MCF 10A (cell line): ENCODE measurements at regions not wholly inside any gene's neighbourhood (a gene's known extent, or its start where the extent isn't known, plus 50 kb on each side); places are given as distances from the start of the nearest gene placed in this dataset.

Experiments
- BruUV-seq: library from RNA; stranded (reverse); fragments of 400-500 nt; replicated peaks from 2 replicates; lab custom pipeline; 2021; lab: Mats Ljungman, UMichigan
- CTCF ChIA-PET: fragments of 300-600 bp; sonication (Branson Sonifier 250); formaldehyde crosslinking; extraction: SDS; loops from one replicate; lab custom pipeline; 2021; ENCODE audit warnings: antibody characterized with exemption, inconsistent platforms; lab: Yijun Ruan, JAX
- POLR2A ChIA-PET: fragments of 300-600, 350-650 bp; sonication (Branson Sonifier 250); formaldehyde crosslinking; extraction: SDS; loops from one replicate; lab custom pipeline; 2020; ENCODE audit warnings: antibody characterized with exemption, inconsistent platforms; lab: Yijun Ruan, JAX
- DNase-seq: peaks from one replicate; pipeline ENCODE4 v3.0.0-alpha.2; 2018; ENCODE audit not compliant: unreplicated experiment
- H3K27ac Mint-ChIP-seq: one replicate; pipeline ENCODE4 v1.8.0; 2022; ENCODE audit warnings: mild to moderate bottlenecking, low read depth, mixed read lengths; ENCODE audit not compliant: unreplicated experiment
- H3K27me3 Mint-ChIP-seq: one replicate; pipeline ENCODE4 v1.8.0; 2022; ENCODE audit warnings: mixed read lengths; ENCODE audit not compliant: insufficient read depth, unreplicated experiment
- H3K36me3 Mint-ChIP-seq: one replicate; pipeline ENCODE4 v1.8.0; 2022; ENCODE audit warnings: mild to moderate bottlenecking, moderate library complexity, mixed read lengths; ENCODE audit not compliant: insufficient read depth, unreplicated experiment
- H3K4me1 Mint-ChIP-seq: one replicate; pipeline ENCODE4 v1.8.0; 2022; ENCODE audit warnings: mixed read lengths; ENCODE audit not compliant: insufficient read depth, unreplicated experiment
- H3K4me3 Mint-ChIP-seq: one replicate; pipeline ENCODE4 v1.8.0; 2022; ENCODE audit warnings: mild to moderate bottlenecking, moderate library complexity, mixed read lengths; ENCODE audit not compliant: unreplicated experiment
- H3K9me3 Mint-ChIP-seq: one replicate; pipeline ENCODE4 v1.8.0; 2022; ENCODE audit warnings: mixed read lengths; ENCODE audit not compliant: unreplicated experiment
- intact Hi-C: fragments of 100-400 bp; cut with micrococcal nuclease; formaldehyde crosslinking; loops from 2 replicates; pipeline ENCODE4 v1.14.1; 2022
- TF ChIP-seq, protein P1 (sequence below): fragments of 200-600 bp; IDR thresholded peaks from one replicate; pipeline ENCODE4 v1.8.0; 2022; ENCODE audit warnings: antibody characterized with exemption, mild to moderate bottlenecking; ENCODE audit not compliant: unreplicated experiment

DNA sequence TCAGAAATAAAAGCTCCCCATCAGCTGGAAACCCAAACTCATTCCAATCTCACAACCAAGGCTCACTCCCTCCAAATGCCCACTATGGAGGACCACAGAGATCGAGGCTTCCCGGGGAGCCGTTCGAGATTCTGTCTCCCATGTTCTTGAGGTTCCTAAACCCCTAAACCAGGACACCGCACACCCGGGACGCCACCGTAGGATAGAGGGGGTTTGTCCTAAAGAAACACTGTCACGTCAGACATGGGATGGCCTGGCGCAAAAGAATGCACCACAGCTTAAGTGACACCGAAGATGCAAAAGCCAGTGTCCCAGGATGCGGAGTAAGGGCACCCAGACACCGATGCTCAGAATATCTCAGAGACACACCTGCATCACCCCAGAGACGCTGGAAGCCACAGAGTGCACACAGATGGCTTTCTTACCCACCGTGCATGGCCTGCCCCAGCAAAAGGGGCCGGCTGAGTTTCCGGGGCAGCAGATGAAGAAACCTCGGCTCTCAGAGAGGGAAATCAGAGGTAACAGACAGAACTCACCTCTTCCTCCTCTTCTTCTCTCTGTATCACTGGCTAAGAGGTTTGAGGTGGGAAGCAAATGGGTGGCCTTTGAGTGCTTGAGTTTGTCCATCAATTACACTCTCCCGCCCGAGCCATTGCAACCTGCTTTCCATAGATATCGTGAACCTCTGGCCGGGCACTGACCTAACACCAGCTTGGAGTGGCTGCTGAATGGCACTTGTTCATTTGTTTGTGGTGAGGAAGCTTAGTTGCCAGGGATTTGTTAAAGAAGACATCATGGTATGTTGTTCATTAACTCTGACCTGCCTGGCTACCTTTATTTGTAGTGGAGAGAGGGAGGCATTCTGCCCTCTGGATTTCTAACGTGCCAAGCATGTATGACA, 65.1 kb upstream of the TNRC6C start:
- Mint-ChIP-seq H3K27me3 (peaks cover 45% of the 10 kb centered on the region), H3K36me3 (no peaks in the 10 kb centered on the region), H3K4me3 (no peak overlapping the region), H3K9me3 (no peaks in the 10 kb centered on the region), H3K27ac (no peak overlapping the region), H3K4me1 (no peaks in the 10 kb centered on the region)
- ChIA-PET POLR2A (no interaction called here), CTCF (no interaction called here)
- BruUV-seq: no TSS peak
- TF ChIP-seq, protein P1, sequence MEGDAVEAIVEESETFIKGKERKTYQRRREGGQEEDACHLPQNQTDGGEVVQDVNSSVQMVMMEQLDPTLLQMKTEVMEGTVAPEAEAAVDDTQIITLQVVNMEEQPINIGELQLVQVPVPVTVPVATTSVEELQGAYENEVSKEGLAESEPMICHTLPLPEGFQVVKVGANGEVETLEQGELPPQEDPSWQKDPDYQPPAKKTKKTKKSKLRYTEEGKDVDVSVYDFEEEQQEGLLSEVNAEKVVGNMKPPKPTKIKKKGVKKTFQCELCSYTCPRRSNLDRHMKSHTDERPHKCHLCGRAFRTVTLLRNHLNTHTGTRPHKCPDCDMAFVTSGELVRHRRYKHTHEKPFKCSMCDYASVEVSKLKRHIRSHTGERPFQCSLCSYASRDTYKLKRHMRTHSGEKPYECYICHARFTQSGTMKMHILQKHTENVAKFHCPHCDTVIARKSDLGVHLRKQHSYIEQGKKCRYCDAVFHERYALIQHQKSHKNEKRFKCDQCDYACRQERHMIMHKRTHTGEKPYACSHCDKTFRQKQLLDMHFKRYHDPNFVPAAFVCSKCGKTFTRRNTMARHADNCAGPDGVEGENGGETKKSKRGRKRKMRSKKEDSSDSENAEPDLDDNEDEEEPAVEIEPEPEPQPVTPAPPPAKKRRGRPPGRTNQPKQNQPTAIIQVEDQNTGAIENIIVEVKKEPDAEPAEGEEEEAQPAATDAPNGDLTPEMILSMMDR: no peak
- no peak for DNase-seq
- intact Hi-C loops: no loop called here

DNA sequence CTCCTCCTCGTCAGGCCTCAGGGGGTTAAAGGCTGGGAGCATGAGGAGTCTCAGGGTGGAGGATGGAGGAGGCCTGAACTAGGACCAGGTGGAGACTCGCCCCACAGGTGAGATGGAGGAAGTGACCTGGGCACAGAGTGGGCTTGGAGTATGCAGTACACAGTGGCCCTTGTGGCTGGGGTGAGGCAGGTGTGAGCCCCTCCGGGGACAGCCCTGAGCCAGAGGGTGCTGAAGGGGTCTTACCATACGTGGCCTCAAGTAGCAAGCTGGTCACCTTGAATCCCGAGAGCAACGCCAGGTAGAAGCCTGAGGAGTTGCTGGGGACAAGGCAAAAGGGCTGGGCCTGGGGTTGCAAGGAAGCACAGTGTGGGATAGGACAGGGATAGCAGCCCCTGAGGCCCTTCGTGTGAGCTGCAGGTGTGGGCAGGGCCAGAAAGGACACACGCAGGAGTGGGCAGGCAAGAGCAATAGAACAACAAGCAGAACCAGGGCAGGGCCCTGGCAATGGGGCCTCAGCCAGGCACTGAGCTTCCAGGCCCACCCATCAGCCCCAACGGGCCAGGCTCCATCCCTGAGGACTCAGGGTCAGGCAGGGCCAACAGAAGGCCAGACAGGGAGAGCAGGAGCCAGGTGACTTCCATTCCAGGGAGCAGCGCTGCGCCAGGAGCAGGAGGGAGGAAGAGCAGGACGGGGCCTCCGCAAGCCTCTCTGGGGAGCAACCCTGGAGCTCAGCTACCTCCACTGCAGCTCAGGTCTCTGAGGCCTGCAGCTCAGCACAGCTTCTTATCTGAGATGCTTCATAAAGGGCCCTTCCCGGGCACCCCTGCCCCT, 64.2 kb upstream of the TNRC6C start:
- DNase-seq: no peak
- TF ChIP-seq, protein P1: no peak
- Mint-ChIP-seq H3K27ac (no peak overlapping the region), H3K4me1 (no peaks in the 10 kb centered on the region), H3K27me3 (peaks cover 43% of the 10 kb centered on the region), H3K9me3 (no peaks in the 10 kb centered on the region), H3K4me3 (no peak overlapping the region), H3K36me3 (no peaks in the 10 kb centered on the region)
- BruUV-seq: no TSS peak
- CTCF ChIA-PET: no interaction called here
- intact Hi-C loops: no loop called here
- POLR2A ChIA-PET: interaction anchor here (1.2 kb wide), 1 partner anchor 8 kb away, joined by 3 read pairs; no protein-coding TSS in a partner anchor

DNA sequence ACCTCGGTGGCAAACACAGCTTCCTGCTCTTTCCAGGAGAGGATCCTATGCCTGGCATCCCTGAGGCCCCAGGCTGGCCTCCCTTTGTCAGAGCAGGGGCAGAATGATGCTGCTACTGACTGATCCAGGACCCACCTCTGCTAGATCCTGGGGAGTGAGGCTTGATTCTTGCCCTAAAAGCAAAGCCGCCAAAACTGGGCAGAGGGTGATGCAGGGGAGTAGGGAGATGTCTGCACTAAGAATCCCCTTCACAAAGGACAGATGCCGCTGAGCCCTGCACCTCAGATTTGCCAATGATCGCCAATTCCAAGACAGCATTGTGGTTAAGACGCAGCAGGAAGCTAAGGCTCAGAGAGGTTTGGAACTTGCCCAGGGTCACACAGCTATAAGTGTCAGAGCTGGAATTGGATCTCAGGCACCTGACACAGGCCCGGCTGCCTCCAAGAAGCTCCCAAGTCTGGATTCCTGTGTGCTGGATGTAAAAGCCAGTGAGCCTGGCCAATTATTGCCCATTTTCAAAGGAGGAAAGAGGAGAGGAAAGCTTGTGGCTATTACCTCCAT, 60.7 kb upstream of the TNRC6C start:
- no peak overlapping the region for H3K27ac Mint-ChIP-seq
- DNase-seq: no peak
- H3K4me1 Mint-ChIP-seq: no peaks in the 10 kb centered on the region
- TF ChIP-seq, protein P1: no peak
- H3K27me3 Mint-ChIP-seq: peaks cover 61% of the 10 kb centered on the region
- H3K36me3 Mint-ChIP-seq: no peaks in the 10 kb centered on the region
- intact Hi-C loops: no loop called here
- H3K4me3 Mint-ChIP-seq: no peak overlapping the region
- ChIA-PET POLR2A (interaction anchor here (0.7 kb wide), 1 partner anchor 310 kb away, joined by 3 read pairs; no protein-coding TSS in a partner anchor), CTCF (no interaction called here)
- BruUV-seq: no TSS peak
- no peaks in the 10 kb centered on the region for H3K9me3 Mint-ChIP-seq
